Calu3 (cell line): ENCODE measurements at regions not wholly inside any gene's neighbourhood (a gene's known extent, or its start where the extent isn't known, plus 50 kb on each side); places are given as distances from the start of the nearest gene placed in this dataset.
A peak's percentile ranks its signal among the peaks of the same experiment; 100 is the strongest.

ENCODE experiments used
- BruUV-seq: library from RNA; stranded (reverse); fragments of 400-500 nt; replicated peaks from 2 replicates; lab custom pipeline; 2021; lab: Mats Ljungman, UMichigan
- CTCF ChIA-PET: fragments of 300-600 bp; sonication (Branson Sonifier 250); formaldehyde crosslinking; loops from one replicate; lab custom pipeline; 2022; ENCODE audit warnings: antibody characterized with exemption; lab: Charles Lee
- DNase-seq: peaks from one replicate; pipeline ENCODE4 v3.0.0; 2022
- H3K27ac Mint-ChIP-seq: one replicate; pipeline ENCODE4 v1.8.0; 2022; ENCODE audit warnings: mixed read lengths; ENCODE audit not compliant: unreplicated experiment
- H3K27me3 Mint-ChIP-seq: one replicate; pipeline ENCODE4 v1.8.0; 2022; ENCODE audit warnings: mixed read lengths; ENCODE audit not compliant: unreplicated experiment
- H3K36me3 Mint-ChIP-seq: one replicate; pipeline ENCODE4 v1.8.0; 2022; ENCODE audit warnings: mild to moderate bottlenecking, moderate library complexity, mixed read lengths; ENCODE audit not compliant: insufficient read depth, unreplicated experiment
- H3K4me1 Mint-ChIP-seq: one replicate; pipeline ENCODE4 v1.8.0; 2022; ENCODE audit warnings: mild to moderate bottlenecking, low read depth, mixed read lengths; ENCODE audit not compliant: unreplicated experiment
- H3K4me3 Mint-ChIP-seq: one replicate; pipeline ENCODE4 v1.8.0; 2022; ENCODE audit warnings: mild to moderate bottlenecking, low read depth, moderate library complexity, mixed read lengths; ENCODE audit not compliant: unreplicated experiment
- H3K9me3 Mint-ChIP-seq: one replicate; pipeline ENCODE4 v1.8.0; 2022; ENCODE audit warnings: low read depth, mixed read lengths; ENCODE audit not compliant: unreplicated experiment
- intact Hi-C: fragments of 100-400 bp; cut with micrococcal nuclease; formaldehyde crosslinking; loops from one replicate; pipeline ENCODE4 v1.10.0; 2022; ENCODE audit not compliant: unreplicated experiment
- TF ChIP-seq, protein P1 (sequence below): fragments of 200-600 bp; IDR thresholded peaks from one replicate; pipeline ENCODE4 v1.8.0; 2022; ENCODE audit warnings: antibody characterized with exemption; ENCODE audit not compliant: unreplicated experiment

DNA sequence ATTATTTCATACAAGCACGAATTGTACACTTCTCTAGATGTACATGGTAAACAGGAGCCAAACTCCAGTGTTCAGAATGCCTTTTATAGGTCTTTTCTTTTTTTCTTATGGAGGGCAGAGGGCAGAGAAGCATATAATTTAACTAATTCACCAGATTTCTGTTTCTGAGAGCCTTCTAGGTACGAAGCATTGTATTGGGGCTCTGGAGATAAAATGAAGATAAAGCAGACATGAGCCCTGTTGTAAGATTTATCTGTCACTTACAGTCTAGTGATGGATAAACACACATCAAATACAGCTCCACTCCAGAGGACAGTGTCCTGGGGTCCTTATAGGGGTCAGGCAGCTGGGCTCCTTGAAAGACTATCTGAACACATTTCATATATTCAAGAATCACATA, 265.5 kb downstream of the SKAP2 start:
- Mint-ChIP-seq H3K9me3 (no peaks in the 10 kb centered on the region), H3K27ac (no peak overlapping the region), H3K4me3 (no peak overlapping the region), H3K4me1 (peaks cover 8% of the 10 kb centered on the region), H3K27me3 (no peaks in the 10 kb centered on the region), H3K36me3 (no peaks in the 10 kb centered on the region)
- CTCF ChIA-PET, result no interaction called here
- TF ChIP-seq, protein P1, sequence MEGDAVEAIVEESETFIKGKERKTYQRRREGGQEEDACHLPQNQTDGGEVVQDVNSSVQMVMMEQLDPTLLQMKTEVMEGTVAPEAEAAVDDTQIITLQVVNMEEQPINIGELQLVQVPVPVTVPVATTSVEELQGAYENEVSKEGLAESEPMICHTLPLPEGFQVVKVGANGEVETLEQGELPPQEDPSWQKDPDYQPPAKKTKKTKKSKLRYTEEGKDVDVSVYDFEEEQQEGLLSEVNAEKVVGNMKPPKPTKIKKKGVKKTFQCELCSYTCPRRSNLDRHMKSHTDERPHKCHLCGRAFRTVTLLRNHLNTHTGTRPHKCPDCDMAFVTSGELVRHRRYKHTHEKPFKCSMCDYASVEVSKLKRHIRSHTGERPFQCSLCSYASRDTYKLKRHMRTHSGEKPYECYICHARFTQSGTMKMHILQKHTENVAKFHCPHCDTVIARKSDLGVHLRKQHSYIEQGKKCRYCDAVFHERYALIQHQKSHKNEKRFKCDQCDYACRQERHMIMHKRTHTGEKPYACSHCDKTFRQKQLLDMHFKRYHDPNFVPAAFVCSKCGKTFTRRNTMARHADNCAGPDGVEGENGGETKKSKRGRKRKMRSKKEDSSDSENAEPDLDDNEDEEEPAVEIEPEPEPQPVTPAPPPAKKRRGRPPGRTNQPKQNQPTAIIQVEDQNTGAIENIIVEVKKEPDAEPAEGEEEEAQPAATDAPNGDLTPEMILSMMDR, result no peak
- BruUV-seq, result no TSS peak
- no peak for DNase-seq
- intact Hi-C loops, result no loop called here

DNA sequence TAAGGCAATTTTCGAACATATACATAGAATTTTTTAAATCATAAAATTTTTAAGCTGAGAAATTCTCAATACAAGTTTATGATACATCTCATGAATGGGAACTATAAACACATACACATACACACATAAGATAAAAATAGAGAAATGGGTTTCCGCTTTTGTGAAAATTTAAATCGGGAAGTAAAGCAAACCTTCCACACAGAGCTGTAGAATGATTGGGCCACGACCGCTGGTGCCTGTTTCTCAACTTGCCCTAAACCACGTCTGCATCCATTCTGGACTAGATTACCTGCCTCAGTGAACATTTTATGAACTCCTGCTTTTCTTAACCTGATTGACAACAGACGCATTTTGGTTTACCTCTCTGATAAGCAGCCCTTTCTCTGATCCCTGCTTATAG, 264.4 kb downstream of the SKAP2 start:
- TF ChIP-seq, protein P1, result no peak
- Mint-ChIP-seq H3K4me3 (no peak overlapping the region), H3K9me3 (no peaks in the 10 kb centered on the region), H3K36me3 (no peaks in the 10 kb centered on the region), H3K27me3 (no peaks in the 10 kb centered on the region), H3K27ac (no peak overlapping the region), H3K4me1 (peaks cover 11% of the 10 kb centered on the region)
- no peak for DNase-seq
- BruUV-seq, result no TSS peak
- intact Hi-C loops, result no loop called here
- CTCF ChIA-PET, result no interaction called here

DNA sequence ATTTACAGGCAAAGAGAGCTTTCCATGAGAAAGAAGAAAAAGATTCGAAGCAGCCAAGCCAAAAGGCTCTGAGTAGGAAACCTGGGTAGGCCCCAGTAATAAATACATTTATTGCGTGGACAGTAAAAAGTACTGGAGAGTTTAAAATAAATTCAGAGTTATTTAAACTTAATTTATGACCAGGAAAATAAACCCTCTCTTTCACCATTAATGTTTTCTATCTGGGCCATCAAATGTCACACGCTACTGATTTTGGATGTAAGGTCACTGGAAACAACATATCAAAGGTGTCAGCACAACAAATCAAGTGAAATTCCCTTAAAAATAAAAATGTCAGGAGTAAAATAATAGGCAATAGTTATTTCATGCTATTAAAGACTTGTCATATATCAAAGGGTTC, 264.0 kb downstream of the SKAP2 start:
- BruUV-seq, result no TSS peak
- no peak overlapping the region for H3K4me3 Mint-ChIP-seq
- DNase-seq, result no peak
- H3K27ac Mint-ChIP-seq, result no peak overlapping the region
- intact Hi-C loops, result no loop called here
- CTCF ChIA-PET, result no interaction called here
- H3K27me3 Mint-ChIP-seq, result no peaks in the 10 kb centered on the region
- H3K9me3 Mint-ChIP-seq, result no peaks in the 10 kb centered on the region
- H3K36me3 Mint-ChIP-seq, result no peaks in the 10 kb centered on the region
- TF ChIP-seq, protein P1, result no peak
- peaks cover 11% of the 10 kb centered on the region for H3K4me1 Mint-ChIP-seq

DNA sequence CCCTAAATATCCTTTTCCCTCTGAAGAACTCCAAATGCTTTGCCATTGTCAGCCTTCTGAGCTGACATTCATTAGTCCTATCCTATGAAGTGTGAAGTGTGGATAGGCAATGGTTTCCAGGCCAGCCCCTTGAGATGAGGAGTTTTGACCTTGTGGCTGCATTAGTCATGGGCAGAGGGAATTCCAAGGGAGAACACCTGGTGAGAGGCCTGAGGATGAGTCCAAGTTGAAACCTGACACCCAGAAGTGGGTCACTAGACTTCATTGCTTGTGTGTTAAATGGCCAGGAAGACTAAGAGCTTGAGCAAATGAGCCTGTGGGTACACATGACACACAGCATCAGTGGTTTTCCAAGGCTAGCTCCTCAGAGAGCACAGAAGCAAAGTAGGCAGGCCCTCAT, 260.8 kb downstream of the SKAP2 start:
- Mint-ChIP-seq H3K4me3 (no peak overlapping the region), H3K36me3 (no peaks in the 10 kb centered on the region), H3K27me3 (no peaks in the 10 kb centered on the region), H3K9me3 (peaks cover 7% of the 10 kb centered on the region), H3K27ac (no peak overlapping the region), H3K4me1 (peaks cover 11% of the 10 kb centered on the region)
- BruUV-seq, result no TSS peak
- TF ChIP-seq, protein P1, result no peak
- intact Hi-C loops, result no loop called here
- peak; percentile 55 for DNase-seq
- CTCF ChIA-PET, result interaction anchor here (0.5 to 1.0 kb wide), 2 partner anchors 61 to 827 kb away, joined by 3 to 4 read pairs; no protein-coding TSS in a partner anchor
